ENCODE measurements at regions not wholly inside any gene's neighbourhood (a gene's known extent, or its start where the extent isn't known, plus 50 kb on each side); places are given as distances from the start of the nearest gene placed in this dataset.
"Not testable (repeated sequence)": the region's sequence is repeated elsewhere in the genome, so short reads cannot be mapped to it uniquely, and the experiment has no call there.

DNA sequence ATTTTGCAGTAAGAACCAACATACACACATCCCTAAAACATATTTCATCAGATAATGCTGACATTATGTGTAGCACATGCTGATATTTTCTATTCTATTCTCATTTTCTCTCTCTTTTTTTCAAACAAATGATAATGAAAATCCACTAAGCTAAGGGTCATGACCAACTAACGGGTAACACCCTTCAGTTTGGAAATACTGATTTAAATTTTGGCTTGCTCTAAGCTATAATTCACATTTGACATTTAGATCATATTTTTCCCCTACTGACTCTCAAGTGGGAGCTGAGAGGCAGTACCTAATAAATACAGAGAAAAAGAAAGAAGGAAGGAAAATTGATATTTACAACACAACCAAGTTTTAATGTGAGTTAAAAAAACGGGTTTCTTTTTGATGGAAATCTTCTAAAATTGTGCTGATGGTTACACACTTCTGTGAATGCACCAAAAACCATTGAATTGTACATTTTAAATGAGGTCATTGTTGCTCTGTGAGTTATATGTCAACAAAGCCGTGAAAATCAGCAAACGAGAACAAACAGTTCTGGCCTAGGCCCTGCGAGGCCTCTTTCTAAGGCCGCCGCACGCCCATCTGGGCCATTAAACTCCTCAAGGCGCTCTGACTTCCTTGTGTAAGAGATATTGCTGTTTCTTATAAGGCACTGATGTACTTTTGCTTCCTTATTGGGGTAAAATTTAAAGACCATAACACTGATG, 124.2 kb downstream of the GALR1 start:
- no peak for DNase-seq

DNA sequence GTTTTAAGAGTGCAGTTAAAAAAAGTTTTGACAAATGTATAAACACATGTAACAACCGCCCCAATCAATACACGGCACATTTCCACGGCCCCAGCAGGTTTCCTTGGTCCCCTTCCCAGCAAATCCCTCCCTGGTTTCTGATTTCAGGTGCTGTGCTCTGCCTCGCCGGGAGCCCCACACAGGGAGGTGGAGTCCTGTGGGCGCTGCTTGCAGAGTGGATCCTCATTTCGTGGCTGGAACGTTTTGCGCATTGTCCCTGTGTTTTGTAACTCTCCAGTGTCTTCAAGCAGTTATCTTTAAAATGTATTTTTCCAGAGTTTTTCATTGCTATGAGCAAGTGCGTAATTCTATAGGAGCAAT, 124.8 kb downstream of the GALR1 start:
- no peak for DNase-seq

DNA sequence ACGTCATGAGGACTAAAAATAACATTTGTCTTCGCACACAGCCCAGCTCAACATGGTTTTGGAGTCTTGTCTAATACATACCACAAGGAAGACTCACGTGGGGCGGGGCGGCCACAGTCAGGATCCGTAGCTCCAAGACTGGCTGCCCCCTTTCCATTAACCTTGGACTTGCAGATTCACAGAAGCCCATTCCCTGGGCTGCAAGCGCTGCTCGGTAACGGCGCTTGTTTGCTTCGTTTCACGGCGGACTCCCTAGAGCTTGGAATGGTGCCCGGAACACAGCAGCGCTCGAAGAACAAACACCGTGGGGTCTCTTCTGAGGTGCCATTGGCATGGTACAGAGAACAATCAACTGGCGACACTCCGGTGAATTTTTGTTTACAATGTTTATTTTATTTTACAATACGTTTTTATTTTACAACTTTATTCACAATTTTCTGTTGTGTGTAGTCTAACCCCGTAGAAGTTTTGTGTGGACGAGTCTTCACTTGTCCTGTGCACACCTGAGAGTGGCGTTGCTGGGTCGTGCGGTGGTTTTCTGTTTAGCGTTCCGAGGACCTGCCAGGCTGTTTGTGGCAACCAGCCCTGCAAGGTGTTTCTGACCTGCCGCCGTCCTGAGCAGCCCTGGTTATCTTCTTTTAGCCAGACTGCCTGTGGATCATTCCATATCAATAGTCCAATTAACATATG, 126.5 kb downstream of the GALR1 start:
- no peak for DNase-seq

DNA sequence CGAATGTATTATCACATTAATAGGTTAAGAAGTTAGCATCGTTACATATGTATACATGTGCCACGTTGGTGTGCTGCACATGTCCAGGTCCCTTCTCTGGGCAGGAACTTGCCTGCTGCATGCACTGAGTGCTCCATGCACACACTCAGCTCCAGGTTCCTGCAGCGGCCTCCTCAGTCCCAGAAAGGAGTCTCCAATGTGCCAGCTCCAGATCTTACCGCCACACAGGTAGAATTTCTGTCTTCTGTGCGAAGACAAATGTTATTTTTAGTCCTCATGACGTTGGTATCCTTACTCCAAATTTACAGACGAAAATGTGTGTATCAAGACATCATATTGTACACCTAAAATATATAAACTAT, 127.1 kb downstream of the GALR1 start:
- DNase-seq: no peak

DNA sequence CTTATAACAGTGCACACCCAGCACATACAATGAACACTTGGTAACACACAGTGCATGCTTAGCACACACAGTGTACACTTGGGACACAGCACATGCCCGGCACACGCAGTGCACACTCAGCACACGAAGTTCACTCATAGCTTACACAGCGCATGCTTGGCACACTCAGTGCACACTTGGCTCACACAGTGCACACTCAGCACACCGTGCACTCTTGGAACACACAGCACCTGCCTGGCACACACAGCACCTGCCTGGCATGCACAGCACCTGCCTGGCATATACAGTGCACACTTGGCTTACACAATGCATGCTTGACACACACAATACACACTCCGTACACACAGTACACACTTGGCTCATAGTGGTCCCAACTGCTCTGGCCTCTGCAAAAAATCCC, 128.2 kb downstream of the GALR1 start:
- DNase-seq: no peak

DNA sequence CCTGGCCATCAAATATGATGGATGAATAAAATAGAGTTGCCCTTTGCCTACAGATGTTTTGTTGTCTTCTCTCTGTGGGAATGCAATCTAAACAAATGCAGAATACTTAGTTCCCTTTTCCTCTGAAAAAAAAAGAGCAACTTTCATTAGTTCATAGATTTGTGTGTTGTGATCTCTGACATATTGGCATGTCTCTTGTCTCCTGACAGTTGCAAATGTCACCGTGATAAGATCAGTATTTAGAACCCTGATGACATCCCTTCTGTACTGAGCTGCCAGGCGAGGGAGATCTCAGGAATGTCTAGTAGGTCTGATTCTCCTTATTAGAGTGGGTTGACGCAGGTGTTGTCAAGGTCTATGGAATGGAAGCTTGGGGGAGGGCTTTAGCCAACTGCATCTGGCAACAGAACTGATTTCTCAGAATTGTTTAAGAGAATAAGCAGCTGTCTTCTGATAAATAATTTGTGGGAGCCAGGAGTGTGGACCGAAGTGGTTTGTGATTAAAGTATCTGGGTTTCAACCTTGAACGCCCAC, 130.4 kb downstream of the GALR1 start:
- DNase-seq: no peak

DNA sequence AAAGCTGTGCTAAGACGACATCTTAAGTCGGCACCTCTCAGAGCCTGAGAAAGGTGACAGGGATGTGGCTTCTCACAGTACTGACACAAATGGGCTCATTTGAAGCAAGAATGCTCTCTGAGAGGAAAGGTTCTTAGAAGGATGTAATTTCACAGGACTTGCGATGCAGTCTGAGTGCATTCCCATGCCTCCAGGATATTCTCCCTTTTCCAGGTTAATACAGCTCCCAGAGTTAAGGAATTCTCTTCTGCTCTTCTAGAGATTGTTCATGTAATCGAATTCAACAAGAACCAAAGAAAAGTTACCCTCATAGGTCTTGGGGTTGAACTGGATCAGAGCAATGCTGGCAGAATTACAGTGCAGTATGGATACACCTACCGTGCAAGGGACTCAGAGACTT, 131.0 kb downstream of the GALR1 start:
- no peak for DNase-seq

DNA sequence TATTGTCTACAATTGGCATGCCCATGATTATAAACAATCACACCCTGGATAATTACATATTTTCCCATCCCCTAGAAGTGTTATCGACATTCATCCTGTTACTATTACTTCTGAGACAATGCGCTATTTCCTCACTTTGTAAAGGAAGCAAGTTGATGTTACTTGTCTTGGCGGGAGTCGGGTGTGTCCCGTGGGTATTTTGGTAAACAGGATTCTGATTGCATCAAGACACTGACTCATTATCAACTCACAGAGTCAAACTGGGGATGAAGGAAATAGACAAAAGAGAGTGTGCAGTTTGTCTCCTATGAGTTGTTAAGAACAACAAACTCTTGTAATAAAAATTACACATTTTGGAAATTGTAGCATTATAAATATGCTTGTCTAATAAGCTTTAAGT, 142.7 kb downstream of the GALR1 start:
- no peak for DNase-seq

DNA sequence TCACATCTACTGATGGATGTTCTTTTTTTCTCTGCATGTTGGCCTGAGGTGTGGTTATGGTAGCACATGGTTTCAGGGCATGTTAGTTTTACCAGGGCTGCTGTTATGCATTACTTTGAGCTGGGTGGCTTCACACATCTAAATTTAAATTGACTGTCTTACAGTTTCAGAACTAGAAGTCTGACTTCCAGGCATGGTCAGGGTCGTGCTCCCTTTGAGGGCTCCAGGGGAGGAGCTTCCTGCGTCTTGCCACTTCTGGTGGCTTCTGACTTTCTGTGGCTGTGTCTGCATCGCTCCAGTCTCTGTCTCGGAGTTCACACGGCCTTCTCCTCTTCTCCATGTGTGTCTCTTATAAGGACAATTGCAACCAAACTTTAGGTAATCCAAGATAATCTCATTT, 143.9 kb downstream of the GALR1 start:
- no peak for DNase-seq

DNA sequence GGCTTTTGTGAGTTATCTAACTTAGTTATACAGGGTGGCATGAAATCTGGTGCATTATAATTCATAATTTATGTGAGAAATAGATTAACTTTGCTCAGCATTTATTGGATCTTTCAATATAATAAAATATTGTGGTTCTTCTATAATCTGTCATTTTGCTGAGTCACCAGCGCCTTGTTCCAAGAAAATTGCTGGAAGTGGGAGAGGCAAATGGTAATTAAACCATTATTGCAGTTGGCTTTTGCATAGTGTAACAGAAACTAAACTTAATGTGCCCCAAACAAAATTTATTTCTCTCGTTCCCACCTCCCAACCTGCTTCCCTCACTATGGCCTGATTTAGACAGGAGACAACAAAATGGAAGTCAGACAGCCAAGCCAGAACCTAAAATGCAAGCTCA, 146.3 kb downstream of the GALR1 start:
- DNase-seq: no peak

DNA sequence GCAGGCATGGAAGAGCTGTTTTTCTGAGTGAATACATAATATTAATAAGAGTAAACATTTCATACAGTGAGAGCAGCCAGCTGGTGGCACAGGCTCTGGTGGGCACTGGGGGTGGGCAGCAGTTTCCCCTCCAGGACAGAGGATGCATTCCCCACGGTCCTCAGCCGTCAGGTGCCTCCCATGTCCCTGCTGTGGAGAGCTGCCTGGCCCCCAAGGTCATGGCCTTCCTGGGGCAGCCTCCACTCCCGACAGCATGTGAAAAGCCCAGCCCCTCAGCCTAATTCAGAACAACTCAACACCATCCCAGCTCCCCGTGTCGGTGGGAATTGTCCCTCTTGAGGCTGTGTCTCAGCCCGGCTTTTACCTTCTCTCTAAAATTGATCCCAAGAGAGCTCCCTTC, 147.4 kb downstream of the GALR1 start:
- DNase-seq: no peak

DNA sequence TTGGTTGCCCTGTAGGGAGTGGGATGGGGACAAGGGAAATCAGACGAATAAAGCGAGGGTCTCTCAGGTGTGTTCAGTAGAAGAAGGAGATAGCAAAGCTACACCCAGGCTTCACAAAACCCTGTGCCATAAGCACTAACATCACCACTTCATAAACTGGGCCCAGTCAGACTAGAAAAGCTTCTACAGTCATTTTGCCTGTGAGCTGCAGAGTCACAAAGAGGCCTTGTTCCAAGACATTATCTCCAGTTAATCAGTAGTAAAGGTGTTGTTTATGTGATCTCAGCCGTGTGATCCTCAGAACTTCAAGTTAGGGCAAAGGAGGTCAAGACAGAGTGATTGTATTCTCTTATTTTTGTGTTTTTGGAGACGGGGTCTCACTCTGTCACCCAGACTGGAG, 148.0 kb downstream of the GALR1 start:
- no peak for DNase-seq

DNA sequence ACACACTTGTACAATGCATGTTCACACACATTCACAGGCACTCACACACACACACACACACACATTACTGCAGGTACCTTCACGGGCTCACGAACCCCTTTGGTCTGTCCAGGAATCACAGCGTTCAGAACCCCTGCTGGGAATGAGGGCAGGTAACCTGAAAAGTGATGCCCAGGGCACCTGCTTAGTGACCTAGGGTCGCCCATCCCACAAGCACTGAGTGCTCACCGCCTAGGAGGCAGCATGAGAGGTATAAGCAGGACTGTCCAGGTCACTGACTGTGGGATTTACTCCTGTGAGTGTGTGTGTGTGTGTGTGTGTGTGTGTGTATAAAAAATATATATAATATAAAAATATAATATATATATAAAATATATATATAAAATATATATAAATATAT, 150.9 kb downstream of the GALR1 start:
- no peak for DNase-seq

DNA sequence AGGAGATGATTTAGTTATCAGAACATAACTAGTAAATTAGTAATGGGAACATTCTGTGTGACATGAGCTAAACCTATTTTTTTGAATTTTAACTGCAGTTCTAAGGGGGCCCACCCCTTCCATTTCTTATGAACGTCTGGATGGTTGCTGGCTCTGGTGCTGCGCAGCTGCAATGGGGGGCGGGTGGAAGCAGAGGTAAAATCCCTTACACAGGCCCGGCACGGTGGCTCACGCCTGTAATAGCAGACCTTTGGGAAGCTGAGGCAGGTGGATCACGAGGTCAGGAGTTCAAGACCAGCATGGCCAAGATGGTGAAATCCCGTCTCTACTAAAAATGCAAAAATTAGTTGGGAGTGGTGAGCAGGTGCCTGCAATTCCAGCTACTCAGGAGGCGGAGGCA, 151.5 kb downstream of the GALR1 start:
- no peak for DNase-seq

DNA sequence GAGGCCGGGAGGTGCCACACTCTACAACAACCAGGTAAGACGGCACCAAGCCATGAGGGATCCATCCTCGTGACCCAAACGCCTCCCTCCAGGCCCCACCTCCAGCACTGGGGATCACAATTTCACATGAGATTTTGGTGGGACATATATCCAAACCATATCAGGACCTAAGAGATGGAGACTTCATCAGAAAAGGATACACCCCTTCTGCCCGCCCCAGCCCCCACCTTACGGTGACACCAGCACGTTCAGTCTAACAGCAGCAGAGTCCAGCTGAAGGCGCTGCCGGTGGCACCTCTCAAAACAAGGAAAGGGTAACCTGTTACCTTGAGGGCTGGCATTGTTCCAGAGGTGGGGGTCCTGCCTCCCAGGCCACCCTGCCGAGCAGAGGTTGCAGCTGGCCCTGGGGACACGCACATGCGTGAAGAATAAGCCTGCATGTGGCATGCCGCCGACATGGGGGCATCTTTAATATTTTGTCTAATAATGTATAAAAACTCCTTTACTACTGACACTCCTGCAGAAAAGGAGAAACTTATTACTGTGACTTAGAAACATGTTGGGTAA, 154.4 kb downstream of the GALR1 start:
- no peak for DNase-seq

DNA sequence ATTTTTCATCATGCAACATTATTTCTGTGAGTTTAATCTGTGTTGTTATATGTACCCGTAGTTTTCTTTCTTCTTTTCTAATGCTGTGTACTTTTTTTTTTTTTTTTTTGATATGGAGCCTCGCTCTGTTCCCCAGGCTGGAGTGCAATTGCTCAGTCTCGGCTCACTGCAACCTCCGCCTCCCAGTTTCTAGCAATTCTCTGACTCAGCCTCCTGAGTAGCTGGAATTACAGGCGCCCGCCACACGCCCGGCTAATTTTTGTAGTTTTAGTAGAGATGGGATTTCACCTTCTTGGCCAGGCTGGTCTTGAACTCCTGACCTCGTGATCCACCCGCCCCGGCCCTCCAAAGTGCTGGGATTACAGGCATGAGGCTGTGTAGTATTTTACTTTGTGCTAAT, 155.4 kb downstream of the GALR1 start:
- DNase-seq: no peak

DNA sequence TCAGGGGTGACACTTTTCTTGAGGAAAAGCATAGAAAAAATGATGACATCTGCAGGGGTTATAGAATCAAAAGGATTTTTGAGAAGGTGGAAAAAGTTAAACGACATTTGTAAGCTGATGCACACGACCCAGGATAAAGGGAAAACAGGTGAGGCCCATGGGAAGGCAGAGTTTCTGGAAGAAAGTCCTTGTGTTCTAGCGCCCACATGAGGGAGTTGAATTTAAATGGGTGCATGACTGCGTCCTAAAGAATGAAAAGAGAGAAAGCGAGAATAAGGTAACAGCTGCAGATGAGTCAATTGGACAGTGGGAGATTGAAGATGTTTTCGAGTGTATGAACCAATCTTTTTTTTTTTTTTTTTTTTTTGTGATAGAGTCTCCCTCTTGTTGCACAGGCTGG, 158.1 kb downstream of the GALR1 start:
- no peak for DNase-seq

DNA sequence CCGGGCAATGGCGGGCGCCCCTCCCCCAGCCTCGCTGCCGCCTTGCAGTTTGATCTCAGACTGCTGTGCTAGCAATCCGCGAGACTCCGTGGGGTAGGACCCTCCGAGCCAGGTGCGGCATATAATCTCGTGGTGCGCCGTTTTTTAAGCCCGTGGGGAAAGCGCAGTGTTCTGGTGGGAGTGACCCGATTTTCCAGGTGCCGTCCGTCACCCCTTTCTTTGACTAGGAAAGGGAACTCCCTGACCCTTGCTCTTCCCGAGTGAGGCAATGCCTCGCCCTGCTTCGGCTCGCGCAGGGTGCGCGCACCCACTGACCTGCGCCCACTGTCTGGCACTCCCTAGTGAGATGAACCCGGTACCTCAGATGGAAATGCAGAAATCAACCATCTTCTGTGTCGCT, 171.9 kb downstream of the GALR1 start:
- not testable (repeated sequence) for DNase-seq

DNA sequence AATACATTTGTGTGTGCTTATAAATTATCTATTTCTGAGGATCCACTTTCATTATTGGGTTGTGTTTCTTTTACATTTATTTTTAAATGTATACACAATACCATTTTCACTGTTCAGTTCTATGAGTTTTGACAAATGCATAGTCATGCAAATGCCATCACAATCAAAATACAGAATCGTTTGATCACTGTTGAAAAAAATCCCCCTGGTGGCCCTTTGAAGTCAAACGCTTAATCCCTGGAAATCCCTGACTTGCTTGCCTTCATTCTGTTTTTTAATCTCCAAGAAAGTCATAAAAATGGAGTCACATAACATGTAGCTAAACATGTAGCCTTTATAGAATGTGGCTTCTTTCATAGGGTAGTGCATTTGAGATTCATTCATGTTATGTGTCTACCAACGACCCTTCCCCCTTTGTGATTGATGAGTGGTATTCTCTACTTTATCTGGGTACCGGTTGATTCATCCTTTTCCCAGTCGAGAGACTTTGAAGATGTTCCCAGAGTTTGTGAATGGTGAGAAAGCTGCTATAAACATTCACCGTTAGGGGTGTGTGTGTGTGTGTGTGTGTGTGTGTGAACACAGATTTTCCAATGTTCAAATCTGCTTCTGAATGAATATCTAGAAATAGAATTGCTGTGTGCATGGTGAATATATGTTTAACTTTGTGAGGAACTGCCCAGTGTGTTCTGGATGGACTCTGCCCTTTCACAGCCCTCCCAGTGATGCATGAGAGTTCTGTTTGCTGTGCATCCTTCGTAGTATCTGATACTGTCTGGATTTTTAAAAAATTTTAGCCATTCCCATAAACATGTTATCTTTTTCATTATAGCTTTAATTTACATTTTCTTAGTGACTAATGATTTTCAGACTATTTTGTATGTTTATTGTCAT, 173.6 kb downstream of the GALR1 start:
- no peak for DNase-seq

DNA sequence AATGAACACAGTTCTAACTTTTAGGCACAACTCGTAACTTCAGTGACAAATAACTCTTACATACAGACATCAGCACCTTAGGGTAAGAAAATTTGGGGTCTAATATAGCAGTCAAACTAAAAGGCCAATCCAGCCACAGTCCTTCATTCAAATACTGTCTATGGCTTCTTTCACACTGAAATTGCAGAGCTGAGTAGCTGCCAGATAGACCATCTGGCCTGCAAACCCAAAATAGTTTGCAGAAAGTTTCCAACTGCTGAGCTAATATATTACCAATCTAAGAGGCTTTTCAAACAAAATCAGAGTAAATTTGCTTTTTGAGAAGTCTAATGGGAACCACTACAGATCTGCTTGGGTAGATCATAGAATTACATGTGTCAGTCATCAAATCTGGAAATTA, 183.4 kb downstream of the GALR1 start:
- no peak for DNase-seq

DNA sequence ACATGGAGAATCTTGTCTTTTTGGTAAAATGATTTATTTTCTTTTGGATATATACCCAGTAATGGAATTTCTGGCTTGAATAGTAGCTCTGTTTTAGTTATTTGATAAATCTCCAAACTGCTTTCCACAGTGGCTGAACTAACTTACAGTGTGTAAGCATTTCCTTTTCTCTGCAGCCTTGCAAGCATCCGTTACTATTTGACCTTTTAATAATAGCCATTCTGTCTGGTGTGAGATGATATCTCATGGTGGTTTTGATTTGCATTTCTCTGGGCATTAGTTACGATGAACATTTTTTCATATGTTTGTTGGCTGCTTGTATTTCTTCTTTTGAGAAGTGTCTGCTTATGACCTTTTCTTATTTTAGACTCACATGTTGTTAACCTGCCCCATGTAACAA, 190.2 kb downstream of the GALR1 start:
- no peak for DNase-seq

DNA sequence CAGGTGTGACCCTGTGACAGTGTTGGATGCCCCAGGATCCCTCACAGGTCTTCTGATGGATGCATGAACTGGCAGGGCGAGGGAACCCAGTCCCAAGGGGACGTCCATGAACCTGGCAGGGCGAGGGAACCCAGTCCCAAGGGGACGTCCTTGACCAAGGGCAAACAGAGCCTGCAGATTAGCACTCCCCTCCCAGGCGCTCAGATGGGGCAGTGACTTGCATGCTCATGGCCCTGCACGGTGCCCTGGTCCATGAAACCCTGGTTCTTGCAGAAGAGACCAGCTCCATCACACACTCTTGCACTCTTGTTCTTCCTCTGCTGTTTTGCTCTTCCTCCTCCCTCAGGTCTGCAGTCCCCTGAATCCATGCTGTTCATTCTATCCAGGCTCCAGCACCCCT, 192.7 kb downstream of the GALR1 start:
- DNase-seq: no peak

DNA sequence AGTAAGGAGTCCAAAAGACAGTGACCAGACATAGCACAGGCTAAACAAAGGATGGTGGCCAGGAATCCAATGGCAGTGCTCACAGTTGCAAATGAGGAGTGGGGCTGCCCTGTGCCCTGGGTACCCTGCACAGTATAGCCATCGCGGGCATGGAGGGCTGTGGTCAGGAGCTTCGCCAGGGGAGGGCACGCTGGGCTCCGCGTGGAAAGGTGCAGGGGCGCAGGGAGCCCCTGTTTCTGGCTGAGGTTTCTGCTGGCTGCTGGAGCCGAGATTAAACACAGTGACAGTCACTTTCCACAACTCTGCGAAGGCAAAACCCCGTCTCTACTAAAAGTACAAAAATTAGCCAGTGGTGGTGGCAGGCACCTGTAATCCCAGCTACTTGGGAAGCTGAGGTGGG, 194.7 kb downstream of the GALR1 start:
- no peak for DNase-seq

DNA sequence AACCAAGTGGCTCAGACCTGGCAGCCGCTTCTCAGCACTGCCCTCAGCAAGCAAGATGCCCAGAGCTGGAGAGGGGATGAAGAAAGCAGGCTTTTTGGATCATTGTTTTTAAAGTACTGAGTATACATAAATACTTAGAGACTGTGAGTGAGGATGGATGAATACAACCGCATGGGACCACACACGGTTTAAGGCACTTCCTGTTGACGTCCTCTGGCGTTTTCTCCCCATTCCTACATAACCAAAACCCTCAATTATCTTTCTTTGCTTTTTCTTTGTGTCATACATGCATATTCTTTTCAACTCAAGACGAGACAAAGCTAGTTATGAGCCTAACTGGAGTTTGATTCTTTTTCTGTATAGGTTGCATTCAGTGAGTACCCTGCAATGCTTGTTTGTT, 198.4 kb downstream of the GALR1 start:
- no peak for DNase-seq

All from CD4-positive, alpha-beta T cell treated with Interleukin-6 for 4 hours (primary cell).